K562 (cell line): ENCODE measurements at regions not wholly inside any gene's neighbourhood (a gene's known extent, or its start where the extent isn't known, plus 50 kb on each side); places are given as distances from the start of the nearest gene placed in this dataset.

Source experiments
- ATAC-seq: fragments of 200-7000 bp; cut with Tn5 transposase; 3 replicates; pipeline ENCODE4 v1.9.1; 2020; ENCODE audit warnings: moderate library complexity
- BruUV-seq: library from RNA; stranded (reverse); fragments of 400-500 nt; replicated peaks from 2 replicates; lab custom pipeline; 2021; lab: Mats Ljungman, UMichigan
- CTCF ChIA-PET: fragments of 300-600 bp; formaldehyde crosslinking; extraction: SDS; loops from one replicate; lab custom pipeline; 2021; ENCODE audit warnings: low intra/inter-chr PET ratio; lab: Yijun Ruan, JAX
- POLR2A ChIA-PET: fragments of 300-600, 350-650 bp; sonication (Branson Sonifier 250); formaldehyde crosslinking; extraction: SDS; loops from one replicate; lab custom pipeline; 2021; ENCODE audit warnings: antibody characterized with exemption, inconsistent platforms; lab: Yijun Ruan, JAX
- DNase-seq, 4 experiments: peaks; one replicate each; pipeline versions ENCODE4 v3.0.0 to v3.0.0-alpha.2; 2011 to 2018; ENCODE audit warnings: low spot score in 3 of 4, mixed read lengths in 3 of 4; ENCODE audit errors: extremely low read depth in 1 of 4
- FAIRE-seq: peaks from 2 replicates; lab custom pipeline; 2011; peaks lifted over from hg19 to GRCh38; lab: Jason Lieb, UNC
- H2AFZ ChIP-seq: 2 replicates; pipeline ENCODE4 v1.6.0; 2011; ENCODE audit warnings: low read depth, low read length, control low read depth, inconsistent platforms
- H3K27ac ChIP-seq: fragments of 200-600 bp; 3 replicates; pipeline ENCODE4 v1.8.0; 2011; ENCODE audit warnings: low read depth, mild to moderate bottlenecking, control low read depth, inconsistent platforms, low read length, moderate library complexity, mixed read lengths; ENCODE audit errors: extremely low read depth
- H3K27me3 ChIP-seq, 2 experiments: fragments of 300-600 bp in 1 of 2; 2 replicates in 1 of 2; 3 replicates in 1 of 2; pipeline versions ENCODE4 v1.6.0 to v1.8.0; 2011; ENCODE audit warnings: inconsistent platforms in 2 of 2, low read length in 2 of 2, mild to moderate bottlenecking in 1 of 2, mixed read lengths in 1 of 2, moderate library complexity in 1 of 2; ENCODE audit not compliant: control insufficient read depth in 2 of 2, insufficient read depth in 2 of 2
- H3K36me3 ChIP-seq: fragments of 300-600 bp; 3 replicates; pipeline ENCODE4 v1.8.0; 2011; ENCODE audit warnings: mild to moderate bottlenecking, low read length, inconsistent platforms; ENCODE audit not compliant: control insufficient read depth, insufficient read depth
- H3K4me1 ChIP-seq, 2 experiments: fragments of 200-600 bp in 1 of 2; replicated peaks in 1 of 2; 2 replicates in 1 of 2; 3 replicates in 1 of 2; pipeline versions ENCODE4 v1.5.1 to v1.8.0; 2011; ENCODE audit warnings: inconsistent platforms in 2 of 2, low read length in 2 of 2, mild to moderate bottlenecking in 1 of 2, mixed read lengths in 1 of 2, moderate library complexity in 1 of 2; ENCODE audit not compliant: control insufficient read depth in 2 of 2, insufficient read depth in 2 of 2
- H3K4me2 ChIP-seq: 2 replicates; pipeline ENCODE4 v1.6.1; 2011; ENCODE audit warnings: low read length, control low read depth, inconsistent platforms, mixed read lengths; ENCODE audit not compliant: insufficient read depth
- H3K4me3 ChIP-seq: fragments of 200-600 bp; sonication (generic), shearing (Covaris generic); 2 replicates; pipeline ENCODE4 v1.5.1; 2016; ENCODE audit warnings: control low read depth, inconsistent platforms
- H3K79me2 ChIP-seq: fragments of 200-600 bp; 3 replicates; pipeline ENCODE4 v1.8.0; 2011; ENCODE audit warnings: low read length, inconsistent platforms; ENCODE audit not compliant: control insufficient read depth, insufficient read depth
- H3K9ac ChIP-seq, 2 experiments: 2 replicates each; pipeline versions ENCODE4 v1.6.0 to v1.6.1; 2011; ENCODE audit warnings: low read depth in 2 of 2, low read length in 2 of 2, control low read depth in 1 of 2, inconsistent platforms in 1 of 2, mild to moderate bottlenecking in 1 of 2, mixed read lengths in 1 of 2; ENCODE audit not compliant: insufficient read depth in 1 of 2
- H3K9me1 ChIP-seq: one replicate; pipeline ENCODE4 v1.6.0; 2011; ENCODE audit warnings: inconsistent platforms, mild to moderate bottlenecking, low read length, moderate library complexity; ENCODE audit not compliant: control insufficient read depth, insufficient read depth
- H3K9me3 ChIP-seq: replicated peaks from 2 replicates; pipeline ENCODE4 v1.5.1; 2011; ENCODE audit warnings: low read depth, low read length, inconsistent platforms; ENCODE audit not compliant: control insufficient read depth, insufficient read depth
- H4K20me1 ChIP-seq: replicated peaks from 2 replicates; pipeline ENCODE4 v1.6.1; 2011; ENCODE audit warnings: low read length, inconsistent platforms, mixed read lengths; ENCODE audit not compliant: control insufficient read depth, insufficient read depth
- DNMT1 ChIP-seq: fragments of 450-650 bp; IDR thresholded peaks from 2 replicates; pipeline ENCODE4 v1.6.1; 2016; ENCODE audit warnings: antibody characterized with exemption, mild to moderate bottlenecking
- GABPB1 ChIP-seq: sonication (generic); formaldehyde crosslinking; IDR thresholded peaks from 2 replicates; pipeline ENCODE4 v1.8.0; 2022; ENCODE audit warnings: mild to moderate bottlenecking, missing genetic modification reagents
- HDAC8 ChIP-seq: fragments of 450-650 bp; IDR thresholded peaks from 2 replicates; pipeline ENCODE4 v1.6.1; 2016; ENCODE audit warnings: mild to moderate bottlenecking, missing genetic modification characterization, moderate library complexity, missing compliant biosample characterization
- JUND ChIP-seq, 2 experiments: IDR thresholded peaks; 2 replicates in 1 of 2; 3 replicates in 1 of 2; pipeline ENCODE4 v1.6.1; 2011; ENCODE audit warnings: borderline replicate concordance in 2 of 2, low read depth in 2 of 2, low read length in 2 of 2, improper control_type of control experiment in 1 of 2, missing biosample characterization in 1 of 2, missing genetic modification characterization in 1 of 2, missing genetic modification reagents in 1 of 2
- KLF13 ChIP-seq: fragments of 450-650 bp; IDR thresholded peaks from 2 replicates; pipeline ENCODE4 v1.6.1; 2016; ENCODE audit warnings: missing genetic modification characterization, low read depth, mild to moderate bottlenecking, missing compliant biosample characterization, moderate library complexity, borderline replicate concordance
- PHB2 ChIP-seq: fragments of 450-650 bp; IDR thresholded peaks from 2 replicates; pipeline ENCODE4 v1.6.1; 2017; ENCODE audit warnings: low read depth
- RAD21 ChIP-seq, 2 experiments: fragments of 250-450 bp in 1 of 2; fragments of 450-650 bp in 1 of 2; sonication (Bioruptor Pico) in 1 of 2; formaldehyde crosslinking in 1 of 2; IDR thresholded peaks in 1 of 2; conservative IDR thresholded peaks in 1 of 2; 2 replicates each; pipeline versions ENCODE4 v1.4.0 to v1.8.0; 2020 to 2022; ENCODE audit warnings: mild to moderate bottlenecking in 2 of 2, moderate library complexity in 1 of 2
- RBM15 ChIP-seq: fragments of 200-400 bp; formaldehyde crosslinking; IDR thresholded peaks from 2 replicates; pipeline ENCODE4 v1.6.1; 2018; ENCODE audit warnings: mild to moderate bottlenecking, low read length, moderate library complexity; ENCODE audit not compliant: insufficient read depth
- RUNX1 ChIP-seq: sonication (generic); IDR thresholded peaks from 2 replicates; pipeline ENCODE4 v1.6.1; 2016; ENCODE audit warnings: antibody characterized with exemption, low read depth
- SMARCE1 ChIP-seq: fragments of 450-650 bp; IDR thresholded peaks from 2 replicates; pipeline ENCODE4 v1.7.1; 2016; ENCODE audit warnings: mild to moderate bottlenecking
- SNIP1 ChIP-seq: fragments of 450-650 bp; IDR thresholded peaks from 2 replicates; pipeline ENCODE4 v1.7.1; 2017; ENCODE audit warnings: low read depth, mild to moderate bottlenecking
- ZFX ChIP-seq: sonication (generic); formaldehyde crosslinking; IDR thresholded peaks from 2 replicates; pipeline ENCODE4 v1.8.0; 2022; ENCODE audit warnings: mild to moderate bottlenecking, missing genetic modification reagents, moderate library complexity
- ZNF282 ChIP-seq: sonication (generic); formaldehyde crosslinking; IDR thresholded peaks from 2 replicates; pipeline ENCODE4 v1.8.1; 2023; ENCODE audit warnings: missing genetic modification reagents
- WGBS: fragments of 100-300 bp; shearing (Covaris generic); methylation state at CpG from one replicate; pipeline ENCODE4 v1.1.6; 2016; ENCODE audit warnings: low coverage, mixed read lengths; ENCODE audit not compliant: insufficient coverage; ENCODE audit errors: missing lambda C conversion rate; 5-methylcytosine and 5-hydroxymethylcytosine counted together
- in situ Hi-C: fragments of 300-500 bp; cut with MboI; formaldehyde crosslinking; loops from 4 replicates; pipeline ENCODE4 v1.15.0; 2018; ENCODE audit warnings: inconsistent platforms, mixed read lengths
- intact Hi-C: fragments of 100-400 bp; cut with micrococcal nuclease; formaldehyde crosslinking; loops from 2 replicates; pipeline ENCODE4 v1.14.2; 2022
- TF ChIP-seq, protein P1 (sequence below), 3 experiments: IDR thresholded peaks in 2 of 3; conservative IDR thresholded peaks in 1 of 3; 2 replicates each; pipeline ENCODE4 v1.5.1; 2011 to 2012; ENCODE audit warnings: low read length in 3 of 3, mild to moderate bottlenecking in 3 of 3, control low read depth in 2 of 3, improper control_type of control experiment in 1 of 3, inconsistent platforms in 1 of 3, low read depth in 1 of 3, mixed read lengths in 1 of 3, moderate library complexity in 1 of 3; ENCODE audit not compliant: insufficient read depth in 2 of 3
- TF ChIP-seq, protein P2 (sequence below): sonication (generic); formaldehyde crosslinking; IDR thresholded peaks from 2 replicates; pipeline ENCODE4 v1.8.1; 2023; ENCODE audit warnings: mild to moderate bottlenecking, missing genetic modification reagents
- TF ChIP-seq, protein P3 (sequence below): fragments of 450-650 bp; conservative IDR thresholded peaks from 2 replicates; pipeline ENCODE4 v1.6.1; 2016; ENCODE audit warnings: missing genetic modification characterization, low read depth, mild to moderate bottlenecking, control low read depth, missing compliant biosample characterization
- TF ChIP-seq, protein P4 (sequence below): sonication (generic); formaldehyde crosslinking; IDR thresholded peaks from 2 replicates; pipeline ENCODE4 v1.8.0; 2022; ENCODE audit warnings: mild to moderate bottlenecking, missing genetic modification reagents

- Histone ChIP-seq H3K4me3 (no peak overlapping the region), H3K4me2 (no peak overlapping the region), H3K9me1 (no peaks in the 10 kb centered on the region), H3K27ac (no peak overlapping the region), H2AFZ (no peak overlapping the region), H3K9me3 (no peaks in the 10 kb centered on the region), H3K9ac (no peak overlapping the region), H3K79me2 (no peaks in the 10 kb centered on the region), H3K36me3 (no peaks in the 10 kb centered on the region), H4K20me1 (no peaks in the 10 kb centered on the region), H3K27me3 (no peaks in the 10 kb centered on the region), H3K4me1 (no peaks in the 10 kb centered on the region)
- no peak for DNase-seq
- no peak for TF ChIP-seq GABPB1 (CRISPR knock-in tag)
- TF ChIP-seq ZFX (CRISPR knock-in tag): no peak
- TF ChIP-seq, protein P1, sequence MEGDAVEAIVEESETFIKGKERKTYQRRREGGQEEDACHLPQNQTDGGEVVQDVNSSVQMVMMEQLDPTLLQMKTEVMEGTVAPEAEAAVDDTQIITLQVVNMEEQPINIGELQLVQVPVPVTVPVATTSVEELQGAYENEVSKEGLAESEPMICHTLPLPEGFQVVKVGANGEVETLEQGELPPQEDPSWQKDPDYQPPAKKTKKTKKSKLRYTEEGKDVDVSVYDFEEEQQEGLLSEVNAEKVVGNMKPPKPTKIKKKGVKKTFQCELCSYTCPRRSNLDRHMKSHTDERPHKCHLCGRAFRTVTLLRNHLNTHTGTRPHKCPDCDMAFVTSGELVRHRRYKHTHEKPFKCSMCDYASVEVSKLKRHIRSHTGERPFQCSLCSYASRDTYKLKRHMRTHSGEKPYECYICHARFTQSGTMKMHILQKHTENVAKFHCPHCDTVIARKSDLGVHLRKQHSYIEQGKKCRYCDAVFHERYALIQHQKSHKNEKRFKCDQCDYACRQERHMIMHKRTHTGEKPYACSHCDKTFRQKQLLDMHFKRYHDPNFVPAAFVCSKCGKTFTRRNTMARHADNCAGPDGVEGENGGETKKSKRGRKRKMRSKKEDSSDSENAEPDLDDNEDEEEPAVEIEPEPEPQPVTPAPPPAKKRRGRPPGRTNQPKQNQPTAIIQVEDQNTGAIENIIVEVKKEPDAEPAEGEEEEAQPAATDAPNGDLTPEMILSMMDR (IDR thresholded peaks at IDR 0.05 in 2 of 3, conservative IDR thresholded peaks at IDR 0.05 in 1 of 3; ENCODE audit: insufficient read depth in 2 of 3, low read depth in 1 of 3, low read length in 3 of 3): no peak
- no peak for TF ChIP-seq DNMT1
- TF ChIP-seq HDAC8 (tag): no peak
- TF ChIP-seq JUND (IDR thresholded peaks at IDR 0.05; ENCODE audit: borderline replicate concordance, low read depth, low read length): no peak
- no peak for TF ChIP-seq JUND (tag; IDR thresholded peaks at IDR 0.05; ENCODE audit: borderline replicate concordance, low read depth, low read length)
- TF ChIP-seq SMARCE1: no peak
- TF ChIP-seq, protein P2, sequence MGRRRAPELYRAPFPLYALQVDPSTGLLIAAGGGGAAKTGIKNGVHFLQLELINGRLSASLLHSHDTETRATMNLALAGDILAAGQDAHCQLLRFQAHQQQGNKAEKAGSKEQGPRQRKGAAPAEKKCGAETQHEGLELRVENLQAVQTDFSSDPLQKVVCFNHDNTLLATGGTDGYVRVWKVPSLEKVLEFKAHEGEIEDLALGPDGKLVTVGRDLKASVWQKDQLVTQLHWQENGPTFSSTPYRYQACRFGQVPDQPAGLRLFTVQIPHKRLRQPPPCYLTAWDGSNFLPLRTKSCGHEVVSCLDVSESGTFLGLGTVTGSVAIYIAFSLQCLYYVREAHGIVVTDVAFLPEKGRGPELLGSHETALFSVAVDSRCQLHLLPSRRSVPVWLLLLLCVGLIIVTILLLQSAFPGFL: no peak
- TF ChIP-seq KLF13 (tag): no peak
- TF ChIP-seq PHB2: no peak
- TF ChIP-seq ZNF282: no peak
- TF ChIP-seq SNIP1: no peak
- TF ChIP-seq RBM15: no peak
- TF ChIP-seq RUNX1: no peak
- TF ChIP-seq, protein P3, sequence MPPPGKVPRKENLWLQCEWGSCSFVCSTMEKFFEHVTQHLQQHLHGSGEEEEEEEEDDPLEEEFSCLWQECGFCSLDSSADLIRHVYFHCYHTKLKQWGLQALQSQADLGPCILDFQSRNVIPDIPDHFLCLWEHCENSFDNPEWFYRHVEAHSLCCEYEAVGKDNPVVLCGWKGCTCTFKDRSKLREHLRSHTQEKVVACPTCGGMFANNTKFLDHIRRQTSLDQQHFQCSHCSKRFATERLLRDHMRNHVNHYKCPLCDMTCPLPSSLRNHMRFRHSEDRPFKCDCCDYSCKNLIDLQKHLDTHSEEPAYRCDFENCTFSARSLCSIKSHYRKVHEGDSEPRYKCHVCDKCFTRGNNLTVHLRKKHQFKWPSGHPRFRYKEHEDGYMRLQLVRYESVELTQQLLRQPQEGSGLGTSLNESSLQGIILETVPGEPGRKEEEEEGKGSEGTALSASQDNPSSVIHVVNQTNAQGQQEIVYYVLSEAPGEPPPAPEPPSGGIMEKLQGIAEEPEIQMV: no peak
- TF ChIP-seq RAD21 (CRISPR knock-in tag; conservative IDR thresholded peaks at IDR 0.05 in 1 of 2, IDR thresholded peaks at IDR 0.05 in 1 of 2): no peak
- TF ChIP-seq, protein P4, sequence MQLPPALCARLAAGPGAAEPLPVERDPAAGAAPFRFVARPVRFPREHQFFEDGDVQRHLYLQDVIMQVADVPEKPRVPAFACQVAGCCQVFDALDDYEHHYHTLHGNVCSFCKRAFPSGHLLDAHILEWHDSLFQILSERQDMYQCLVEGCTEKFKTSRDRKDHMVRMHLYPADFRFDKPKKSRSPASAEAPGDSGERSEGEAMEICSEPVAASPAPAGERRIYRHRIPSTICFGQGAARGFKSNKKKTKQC (CRISPR knock-in tag): no peak
- FAIRE-seq: no peak
- intact Hi-C loops: no loop called here
- ChIA-PET POLR2A (no interaction called here), CTCF (no interaction called here)
- in situ Hi-C loops: no loop called here
- no peak for ATAC-seq
- no TSS peak for BruUV-seq
- 0% methylated on average over 2 of the region's 2 CpGs for WGBS
These were observed 326.3 kb upstream of the PKN2 start for GRCh38 chr1:88357729-88358128.
